Activated B cell treated with CpG ODN at 0.5 μM for 24 hours (primary cell): ENCODE measurements at regions not wholly inside any gene's neighbourhood (a gene's known extent, or its start where the extent isn't known, plus 50 kb on each side); places are given as distances from the start of the nearest gene placed in this dataset.

Experiments
- ATAC-seq: fragments of 200-7000 bp; cut with Tn5 transposase; one replicate; pipeline ENCODE4 v1.10.0; 2021; ENCODE audit warnings: low read depth, mild to moderate bottlenecking, moderate library complexity
- CTCF ChIA-PET: fragments of 350-600 bp; sonication (Branson Sonifier 250); formaldehyde crosslinking; loops from one replicate; lab custom pipeline; 2021; ENCODE audit warnings: antibody characterized with exemption; lab: Charles Lee
- POLR2A ChIA-PET: fragments of 350-600 bp; sonication (Branson Sonifier 250); formaldehyde crosslinking; loops from one replicate; lab custom pipeline; 2021; ENCODE audit warnings: antibody characterized with exemption; lab: Charles Lee
- DNase-seq: peaks from one replicate; pipeline ENCODE4 v3.0.0; 2022
- H3K27ac Mint-ChIP-seq: one replicate; pipeline ENCODE4 v1.8.0; 2020; ENCODE audit warnings: mixed read lengths
- H3K27me3 Mint-ChIP-seq: one replicate; pipeline ENCODE4 v1.8.0; 2021; ENCODE audit warnings: mixed read lengths
- H3K36me3 Mint-ChIP-seq: one replicate; pipeline ENCODE4 v1.8.0; 2021; ENCODE audit warnings: low read depth, mixed read lengths
- H3K4me1 Mint-ChIP-seq: one replicate; pipeline ENCODE4 v1.8.0; 2021; ENCODE audit warnings: mixed read lengths
- H3K4me3 Mint-ChIP-seq: one replicate; pipeline ENCODE4 v1.8.0; 2020; ENCODE audit warnings: mild to moderate bottlenecking, mixed read lengths
- H3K9me3 Mint-ChIP-seq: one replicate; pipeline ENCODE4 v1.8.0; 2020; ENCODE audit warnings: mixed read lengths
- CTCF ChIP-seq: fragments of 200-600 bp; IDR thresholded peaks from one replicate; pipeline ENCODE4 v1.8.0; 2022; ENCODE audit warnings: antibody characterized with exemption, mild to moderate bottlenecking
- intact Hi-C: fragments of 100-400 bp; cut with micrococcal nuclease; formaldehyde crosslinking; loops from one replicate; pipeline ENCODE4 v1.15.1; 2024

- Mint-ChIP-seq H3K27me3 (no peaks in the 10 kb centered on the region), H3K4me1 (no peaks in the 10 kb centered on the region), H3K9me3 (peaks cover 19% of the 10 kb centered on the region), H3K36me3 (no peaks in the 10 kb centered on the region), H3K4me3 (no peak overlapping the region), H3K27ac (no peak overlapping the region)
- no peak for DNase-seq
- CTCF ChIA-PET = no interaction called here
- ATAC-seq = no peak
- intact Hi-C loops = no loop called here
- POLR2A ChIA-PET = no interaction called here
- TF ChIP-seq CTCF = no peak
Measured at GRCh38 chr2:75822336-75822735, 111.6 kb upstream of the GCFC2 start.

DNA sequence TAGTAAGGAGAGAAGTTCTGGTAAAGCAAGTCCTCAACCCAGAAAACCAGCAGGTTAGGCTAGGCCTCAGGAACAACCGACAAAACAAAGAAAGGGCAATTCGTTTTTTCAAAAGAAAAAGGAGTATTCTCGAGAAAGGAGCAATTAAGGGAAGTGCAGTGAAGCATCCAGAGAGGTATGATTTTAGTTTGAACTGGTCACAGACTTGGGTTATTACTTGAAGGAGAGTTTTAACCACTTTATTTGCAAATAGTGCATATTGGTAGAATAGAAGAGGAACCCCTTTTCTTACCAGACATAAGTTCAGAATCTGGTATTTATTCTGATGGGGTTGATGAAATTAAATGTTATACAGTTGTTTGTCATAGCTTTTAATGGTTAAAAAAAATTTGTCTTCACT is 110.0 kb upstream of the GCFC2 start:
- DNase-seq (no peak), ATAC-seq (no peak)
- no peak overlapping the region for H3K27ac Mint-ChIP-seq
- no peak overlapping the region for H3K4me3 Mint-ChIP-seq
- H3K36me3 Mint-ChIP-seq = no peaks in the 10 kb centered on the region
- H3K4me1 Mint-ChIP-seq = no peaks in the 10 kb centered on the region
- H3K9me3 Mint-ChIP-seq = peaks cover 17% of the 10 kb centered on the region
- POLR2A ChIA-PET = no interaction called here
- intact Hi-C loops = no loop called here
- TF ChIP-seq CTCF = no peak
- H3K27me3 Mint-ChIP-seq = no peaks in the 10 kb centered on the region
- CTCF ChIA-PET = no interaction called here

- Mint-ChIP-seq H3K4me1 (no peaks in the 10 kb centered on the region), H3K36me3 (no peaks in the 10 kb centered on the region), H3K27ac (no peak overlapping the region), H3K9me3 (no peaks in the 10 kb centered on the region), H3K4me3 (no peak overlapping the region), H3K27me3 (no peaks in the 10 kb centered on the region)
- ATAC-seq (no peak), DNase-seq (no peak)
- intact Hi-C loops = no loop called here
- ChIA-PET CTCF (no interaction called here), POLR2A (no interaction called here)
- no peak for TF ChIP-seq CTCF
Measured at GRCh38 chr2:75810611-75811330, 100.1 kb upstream of the GCFC2 start.

- DNase-seq = no peak
- Mint-ChIP-seq H3K4me1 (no peaks in the 10 kb centered on the region), H3K27ac (no peak overlapping the region), H3K27me3 (no peaks in the 10 kb centered on the region), H3K9me3 (no peaks in the 10 kb centered on the region), H3K4me3 (no peak overlapping the region), H3K36me3 (no peaks in the 10 kb centered on the region)
- intact Hi-C loops = no loop called here
- ChIA-PET CTCF (no interaction called here), POLR2A (no interaction called here)
- no peak for ATAC-seq
- no peak for TF ChIP-seq CTCF
Measured at GRCh38 chr2:75808793-75809535, 98.2 kb upstream of the GCFC2 start.

GRCh38 chr2:75807992-75808391 is 97.3 kb upstream of the GCFC2 start:
- ATAC-seq = no peak
- H3K4me1 Mint-ChIP-seq = no peaks in the 10 kb centered on the region
- TF ChIP-seq CTCF = no peak
- H3K27me3 Mint-ChIP-seq = no peaks in the 10 kb centered on the region
- no peaks in the 10 kb centered on the region for H3K36me3 Mint-ChIP-seq
- intact Hi-C loops = no loop called here
- POLR2A ChIA-PET = no interaction called here
- no peaks in the 10 kb centered on the region for H3K9me3 Mint-ChIP-seq
- no peak overlapping the region for H3K27ac Mint-ChIP-seq
- no peak for DNase-seq
- H3K4me3 Mint-ChIP-seq = no peak overlapping the region
- CTCF ChIA-PET = no interaction called here
